Esophagus squamous epithelium (tissue), 4 donors: ENCODE measurements at regions not wholly inside any gene's neighbourhood (a gene's known extent, or its start where the extent isn't known, plus 50 kb on each side); places are given as distances from the start of the nearest gene placed in this dataset.

Experiments
- POLR2A ChIP-seq, 4 donors: fragments of 450-650 bp; IDR thresholded peaks; one replicate each; pipeline ENCODE4 v1.6.1; 2017; ENCODE audit warnings: antibody characterized with exemption in 4 of 4, mild to moderate bottlenecking in 4 of 4, moderate library complexity in 3 of 4
- TF ChIP-seq, protein P1 (sequence below), 6 experiments: fragments of 450-650 bp in 4 of 6; fragments of 200-600 bp in 2 of 6; sonication (generic) in 2 of 6; IDR thresholded peaks; one replicate each; pipeline ENCODE4 v1.5.1; 2016 to 2019; ENCODE audit warnings: antibody characterized with exemption in 6 of 6, mild to moderate bottlenecking in 4 of 6, moderate library complexity in 4 of 6

DNA sequence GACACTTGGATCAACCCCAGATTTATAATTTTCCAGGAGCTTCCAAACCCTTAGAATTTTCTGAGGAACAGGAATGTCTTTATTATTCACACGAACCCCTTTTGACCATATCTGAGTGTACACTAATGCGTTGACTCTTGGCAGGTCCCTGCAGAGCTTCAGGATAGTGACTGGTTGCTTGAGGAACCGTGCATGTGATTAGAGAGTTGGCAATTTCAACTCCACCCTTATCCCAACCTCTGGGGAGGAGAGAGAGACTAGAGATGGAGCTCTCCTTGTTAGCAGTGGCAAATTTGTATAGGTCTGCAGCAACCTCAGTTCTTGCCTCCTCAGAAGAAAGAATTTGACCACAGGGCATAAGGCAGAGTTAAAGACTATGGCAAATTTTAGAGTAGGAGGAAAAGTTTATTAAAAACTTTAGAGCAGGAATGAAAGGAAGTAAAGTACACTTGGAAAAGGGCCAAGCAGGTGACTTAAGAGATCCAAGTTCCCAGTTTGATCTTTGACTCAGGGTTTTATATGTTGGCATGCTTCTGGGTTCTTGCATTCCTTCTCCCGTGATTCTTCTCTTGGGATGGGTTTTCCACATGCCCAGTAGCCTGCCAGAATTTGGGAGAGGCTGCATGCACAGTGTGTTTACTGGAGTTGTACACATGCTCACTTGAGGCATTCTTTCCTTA, 93.8 kb upstream of the ETV3 start:
- TF ChIP-seq POLR2A (IDR thresholded peaks at IDR 0.05), result no peak
- TF ChIP-seq, protein P1, sequence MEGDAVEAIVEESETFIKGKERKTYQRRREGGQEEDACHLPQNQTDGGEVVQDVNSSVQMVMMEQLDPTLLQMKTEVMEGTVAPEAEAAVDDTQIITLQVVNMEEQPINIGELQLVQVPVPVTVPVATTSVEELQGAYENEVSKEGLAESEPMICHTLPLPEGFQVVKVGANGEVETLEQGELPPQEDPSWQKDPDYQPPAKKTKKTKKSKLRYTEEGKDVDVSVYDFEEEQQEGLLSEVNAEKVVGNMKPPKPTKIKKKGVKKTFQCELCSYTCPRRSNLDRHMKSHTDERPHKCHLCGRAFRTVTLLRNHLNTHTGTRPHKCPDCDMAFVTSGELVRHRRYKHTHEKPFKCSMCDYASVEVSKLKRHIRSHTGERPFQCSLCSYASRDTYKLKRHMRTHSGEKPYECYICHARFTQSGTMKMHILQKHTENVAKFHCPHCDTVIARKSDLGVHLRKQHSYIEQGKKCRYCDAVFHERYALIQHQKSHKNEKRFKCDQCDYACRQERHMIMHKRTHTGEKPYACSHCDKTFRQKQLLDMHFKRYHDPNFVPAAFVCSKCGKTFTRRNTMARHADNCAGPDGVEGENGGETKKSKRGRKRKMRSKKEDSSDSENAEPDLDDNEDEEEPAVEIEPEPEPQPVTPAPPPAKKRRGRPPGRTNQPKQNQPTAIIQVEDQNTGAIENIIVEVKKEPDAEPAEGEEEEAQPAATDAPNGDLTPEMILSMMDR (IDR thresholded peaks at IDR 0.05), result no peak
